Vagina (tissue), 2 donors: ENCODE measurements at regions not wholly inside any gene's neighbourhood (a gene's known extent, or its start where the extent isn't known, plus 50 kb on each side); places are given as distances from the start of the nearest gene placed in this dataset.

ENCODE experiments used
- DNase-seq, 2 donors: peaks; one replicate each; pipeline ENCODE4 v3.0.0-alpha.2; 2017; ENCODE audit errors: extremely low spot score in 2 of 2
- H3K27ac ChIP-seq: fragments of 200-600 bp; sonication (generic); one replicate; pipeline ENCODE4 v1.5.1; 2019
- H3K27me3 ChIP-seq: fragments of 200-600 bp; sonication (generic); one replicate; pipeline ENCODE4 v1.5.1; 2019
- H3K36me3 ChIP-seq, 2 donors: fragments of 200-600 bp; sonication (generic); one replicate each; pipeline ENCODE4 v1.5.1; 2017 to 2019
- H3K4me1 ChIP-seq: fragments of 200-600 bp; sonication (generic); one replicate; pipeline ENCODE4 v1.5.1; 2019
- H3K4me3 ChIP-seq, 2 donors: fragments of 200-600 bp; sonication (generic); 1 replicate in 1 of 2; 2 replicates in 1 of 2; pipeline ENCODE4 v1.5.1; 2016 to 2019
- H3K9me3 ChIP-seq: fragments of 200-600 bp; sonication (generic); one replicate; pipeline ENCODE4 v1.5.1; 2019
- CTCF ChIP-seq, 3 experiments: fragments of 450-650 bp in 2 of 3; fragments of 200-600 bp in 1 of 3; sonication (generic) in 1 of 3; IDR thresholded peaks; one replicate each; pipeline ENCODE4 v1.5.1; 2017 to 2019; ENCODE audit warnings: antibody characterized with exemption in 3 of 3, mild to moderate bottlenecking in 2 of 3, moderate library complexity in 2 of 3
- POLR2A ChIP-seq, 2 donors: fragments of 450-650 bp; IDR thresholded peaks; one replicate each; pipeline ENCODE4 v1.6.1; 2017; ENCODE audit warnings: antibody characterized with exemption in 2 of 2, mild to moderate bottlenecking in 2 of 2, moderate library complexity in 2 of 2
- POLR2AphosphoS5 ChIP-seq, 2 donors: sonication (generic); formaldehyde crosslinking; IDR thresholded peaks; one replicate each; pipeline ENCODE4 v1.9.0; 2017; ENCODE audit warnings: antibody characterized with exemption in 2 of 2, mild to moderate bottlenecking in 2 of 2, low read depth in 1 of 2; ENCODE audit not compliant: insufficient read depth in 1 of 2
- intact Hi-C: fragments of 100-400 bp; cut with DNase I; formaldehyde crosslinking; loops from one replicate; pipeline ENCODE4 v1.15.1; 2023

- TF ChIP-seq POLR2AphosphoS5 (IDR thresholded peaks at IDR 0.05; ENCODE audit: insufficient read depth in 1 of 2, low read depth in 1 of 2) (no peak), POLR2A (IDR thresholded peaks at IDR 0.05) (no peak), CTCF (IDR thresholded peaks at IDR 0.05) (no peak)
- no peaks in the 10 kb centered on the region for H3K27me3 ChIP-seq
- no peak overlapping the region for H3K27ac ChIP-seq
- H3K36me3 ChIP-seq, result no peaks in the 10 kb centered on the region
- DNase-seq, result no peak
- H3K9me3 ChIP-seq, result no peaks in the 10 kb centered on the region
- no peak overlapping the region for H3K4me3 ChIP-seq
- H3K4me1 ChIP-seq, result no peaks in the 10 kb centered on the region
- intact Hi-C loops, result no loop called here
These were observed 319.6 kb upstream of the IL12A start for GRCh38 chr3:159668990-159669476.

GRCh38 chr3:159669766-159670165 is 318.9 kb upstream of the IL12A start:
- intact Hi-C loops, result no loop called here
- no peaks in the 10 kb centered on the region for H3K9me3 ChIP-seq
- no peak overlapping the region for H3K27ac ChIP-seq
- H3K27me3 ChIP-seq, result no peaks in the 10 kb centered on the region
- no peaks in the 10 kb centered on the region for H3K36me3 ChIP-seq
- TF ChIP-seq CTCF (IDR thresholded peaks at IDR 0.05) (no peak), POLR2A (IDR thresholded peaks at IDR 0.05) (no peak), POLR2AphosphoS5 (IDR thresholded peaks at IDR 0.05; ENCODE audit: insufficient read depth in 1 of 2, low read depth in 1 of 2) (no peak)
- no peaks in the 10 kb centered on the region for H3K4me1 ChIP-seq
- no peak overlapping the region for H3K4me3 ChIP-seq
- no peak for DNase-seq

- H3K4me1 ChIP-seq, result no peaks in the 10 kb centered on the region
- no peak overlapping the region for H3K4me3 ChIP-seq
- no peak for TF ChIP-seq POLR2A (IDR thresholded peaks at IDR 0.05)
- no peak for TF ChIP-seq POLR2AphosphoS5 (IDR thresholded peaks at IDR 0.05; ENCODE audit: insufficient read depth in 1 of 2, low read depth in 1 of 2)
- TF ChIP-seq CTCF (IDR thresholded peaks at IDR 0.05), result no peak
- H3K27ac ChIP-seq, result no peak overlapping the region
- H3K27me3 ChIP-seq, result no peaks in the 10 kb centered on the region
- intact Hi-C loops, result no loop called here
- no peaks in the 10 kb centered on the region for H3K36me3 ChIP-seq
- no peaks in the 10 kb centered on the region for H3K9me3 ChIP-seq
- no peak for DNase-seq
These were observed 315.6 kb upstream of the IL12A start for GRCh38 chr3:159672728-159673688.

GRCh38 chr3:159674583-159674982 is 314.1 kb upstream of the IL12A start:
- Histone ChIP-seq H3K27me3 (no peaks in the 10 kb centered on the region), H3K4me1 (no peaks in the 10 kb centered on the region), H3K9me3 (no peaks in the 10 kb centered on the region), H3K4me3 (no peak overlapping the region), H3K36me3 (no peaks in the 10 kb centered on the region), H3K27ac (no peak overlapping the region)
- intact Hi-C loops, result no loop called here
- no peak for TF ChIP-seq POLR2AphosphoS5 (IDR thresholded peaks at IDR 0.05; ENCODE audit: insufficient read depth in 1 of 2, low read depth in 1 of 2)
- no peak for TF ChIP-seq POLR2A (IDR thresholded peaks at IDR 0.05)
- TF ChIP-seq CTCF (IDR thresholded peaks at IDR 0.05), result no peak
- no peak for DNase-seq

GRCh38 chr3:159675285-159675684 is 313.4 kb upstream of the IL12A start:
- TF ChIP-seq CTCF (IDR thresholded peaks at IDR 0.05) (no peak), POLR2AphosphoS5 (IDR thresholded peaks at IDR 0.05; ENCODE audit: insufficient read depth in 1 of 2, low read depth in 1 of 2) (no peak), POLR2A (IDR thresholded peaks at IDR 0.05) (no peak)
- intact Hi-C loops, result no loop called here
- no peaks in the 10 kb centered on the region for H3K4me1 ChIP-seq
- H3K36me3 ChIP-seq, result no peaks in the 10 kb centered on the region
- DNase-seq, result no peak
- H3K27ac ChIP-seq, result no peak overlapping the region
- no peak overlapping the region for H3K4me3 ChIP-seq
- no peaks in the 10 kb centered on the region for H3K9me3 ChIP-seq
- H3K27me3 ChIP-seq, result no peaks in the 10 kb centered on the region
